ENCODE measurements at regions not wholly inside any gene's neighbourhood (a gene's known extent, or its start where the extent isn't known, plus 50 kb on each side); places are given as distances from the start of the nearest gene placed in this dataset.

DNA sequence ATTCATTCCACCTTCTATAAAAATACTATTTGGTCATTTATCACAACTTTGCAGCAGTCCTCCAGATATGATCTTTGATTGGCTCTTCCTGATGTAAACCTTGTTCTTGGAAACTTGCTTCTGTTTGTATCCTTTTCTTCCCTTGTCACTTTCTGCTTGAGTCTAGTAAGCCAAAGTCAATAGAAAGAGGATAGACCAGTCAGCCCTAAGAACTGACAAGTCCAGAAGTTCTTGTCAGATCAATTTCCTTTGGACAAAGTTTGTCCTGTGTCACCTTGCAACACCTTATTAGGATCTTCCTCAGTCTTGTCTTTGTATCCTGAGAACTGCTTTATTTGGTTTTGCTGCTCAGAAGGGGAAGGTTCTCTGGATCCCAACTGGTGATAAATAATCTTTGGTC, 87.9 kb upstream of the CCDC54 start:
- ChIA-PET CTCF (no interaction called here), POLR2A (no interaction called here)
- H3K4me3 ChIP-seq (ENCODE audit: low read depth, low read length) = no peak overlapping the region
- TF ChIP-seq, protein P1, sequence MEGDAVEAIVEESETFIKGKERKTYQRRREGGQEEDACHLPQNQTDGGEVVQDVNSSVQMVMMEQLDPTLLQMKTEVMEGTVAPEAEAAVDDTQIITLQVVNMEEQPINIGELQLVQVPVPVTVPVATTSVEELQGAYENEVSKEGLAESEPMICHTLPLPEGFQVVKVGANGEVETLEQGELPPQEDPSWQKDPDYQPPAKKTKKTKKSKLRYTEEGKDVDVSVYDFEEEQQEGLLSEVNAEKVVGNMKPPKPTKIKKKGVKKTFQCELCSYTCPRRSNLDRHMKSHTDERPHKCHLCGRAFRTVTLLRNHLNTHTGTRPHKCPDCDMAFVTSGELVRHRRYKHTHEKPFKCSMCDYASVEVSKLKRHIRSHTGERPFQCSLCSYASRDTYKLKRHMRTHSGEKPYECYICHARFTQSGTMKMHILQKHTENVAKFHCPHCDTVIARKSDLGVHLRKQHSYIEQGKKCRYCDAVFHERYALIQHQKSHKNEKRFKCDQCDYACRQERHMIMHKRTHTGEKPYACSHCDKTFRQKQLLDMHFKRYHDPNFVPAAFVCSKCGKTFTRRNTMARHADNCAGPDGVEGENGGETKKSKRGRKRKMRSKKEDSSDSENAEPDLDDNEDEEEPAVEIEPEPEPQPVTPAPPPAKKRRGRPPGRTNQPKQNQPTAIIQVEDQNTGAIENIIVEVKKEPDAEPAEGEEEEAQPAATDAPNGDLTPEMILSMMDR (IDR thresholded peaks at IDR 0.05; ENCODE audit: insufficient read depth, low read length, missing control alignments) = no peak
- DNase-seq (ENCODE audit: low read depth, low spot score) = no peak

- no peak for DNase-seq (ENCODE audit: low read depth, low spot score)
- ChIA-PET POLR2A (no interaction called here), CTCF (no interaction called here)
- H3K4me3 ChIP-seq (ENCODE audit: low read depth, low read length) = no peak overlapping the region
- TF ChIP-seq, protein P1 (IDR thresholded peaks at IDR 0.05; ENCODE audit: insufficient read depth, low read length, missing control alignments) = no peak
Observed at GRCh38 chr3:107294117-107294516, 83.1 kb upstream of the CCDC54 start.

- TF ChIP-seq, protein P1 (IDR thresholded peaks at IDR 0.05; ENCODE audit: insufficient read depth, low read length, missing control alignments) = no peak
- no peak for DNase-seq (ENCODE audit: low read depth, low spot score)
- CTCF ChIA-PET = no interaction called here
- POLR2A ChIA-PET = no interaction called here
- H3K4me3 ChIP-seq (ENCODE audit: low read depth, low read length) = no peak overlapping the region
Observed at GRCh38 chr3:107297597-107297996, 79.6 kb upstream of the CCDC54 start.

- no peak for DNase-seq (ENCODE audit: low read depth, low spot score)
- ChIA-PET POLR2A (no interaction called here), CTCF (no interaction called here)
- no peak overlapping the region for H3K4me3 ChIP-seq (ENCODE audit: low read depth, low read length)
- TF ChIP-seq, protein P1 (IDR thresholded peaks at IDR 0.05; ENCODE audit: insufficient read depth, low read length, missing control alignments) = no peak
Observed at GRCh38 chr3:107307205-107307604, 70.0 kb upstream of the CCDC54 start.

- no peak overlapping the region for H3K4me3 ChIP-seq (ENCODE audit: low read depth, low read length)
- POLR2A ChIA-PET = no interaction called here
- no peak for DNase-seq (ENCODE audit: low read depth, low spot score)
- TF ChIP-seq, protein P1 (IDR thresholded peaks at IDR 0.05; ENCODE audit: insufficient read depth, low read length, missing control alignments) = no peak
- CTCF ChIA-PET = interaction anchor here (1.2 to 1.6 kb wide), 2 partner anchors 37 to 112 kb away, joined by 3 to 4 read pairs; no protein-coding TSS in a partner anchor
Observed at GRCh38 chr3:107308716-107309115, 68.5 kb upstream of the CCDC54 start.

- ChIA-PET CTCF (interaction anchor here (1.2 to 1.6 kb wide), 2 partner anchors 38 to 112 kb away, joined by 3 to 4 read pairs; no protein-coding TSS in a partner anchor), POLR2A (no interaction called here)
- DNase-seq (ENCODE audit: low read depth, low spot score) = no peak
- TF ChIP-seq, protein P1 (IDR thresholded peaks at IDR 0.05; ENCODE audit: insufficient read depth, low read length, missing control alignments) = no peak
- H3K4me3 ChIP-seq (ENCODE audit: low read depth, low read length) = no peak overlapping the region
Observed at GRCh38 chr3:107309312-107309711, 67.9 kb upstream of the CCDC54 start.

Data from AG04449 (cell line).